ENCODE measurements at regions not wholly inside any gene's neighbourhood (a gene's known extent, or its start where the extent isn't known, plus 50 kb on each side); places are given as distances from the start of the nearest gene placed in this dataset.
"Not testable (repeated sequence)": the region's sequence is repeated elsewhere in the genome, so short reads cannot be mapped to it uniquely, and the experiment has no call there.

DNA sequence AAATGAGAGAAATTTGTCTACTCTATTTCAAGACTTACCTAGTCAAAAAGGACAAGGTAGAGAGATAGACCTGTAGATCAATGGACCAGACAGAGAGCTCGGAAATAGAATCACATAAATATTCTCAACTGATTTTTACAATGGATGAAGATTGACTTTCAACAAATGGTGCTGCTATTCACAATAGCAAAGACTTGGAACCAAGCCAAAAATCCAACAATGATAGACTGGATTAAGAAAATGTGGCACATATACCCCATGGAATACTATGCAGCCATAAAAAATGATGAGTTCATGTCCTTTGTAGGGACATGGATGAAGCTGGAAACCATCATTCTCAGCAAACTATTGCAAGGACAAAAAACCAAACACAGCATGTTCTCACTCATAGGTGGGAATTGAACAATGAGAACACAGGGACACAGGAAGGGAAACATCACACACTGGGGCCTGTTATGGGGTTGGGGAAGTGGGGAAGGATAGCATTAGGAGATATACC lies 1128.2 kb downstream of the UQCRFS1 start:
- DNase-seq (ENCODE audit: low read depth in 2 of 2), result not testable (repeated sequence)

DNA sequence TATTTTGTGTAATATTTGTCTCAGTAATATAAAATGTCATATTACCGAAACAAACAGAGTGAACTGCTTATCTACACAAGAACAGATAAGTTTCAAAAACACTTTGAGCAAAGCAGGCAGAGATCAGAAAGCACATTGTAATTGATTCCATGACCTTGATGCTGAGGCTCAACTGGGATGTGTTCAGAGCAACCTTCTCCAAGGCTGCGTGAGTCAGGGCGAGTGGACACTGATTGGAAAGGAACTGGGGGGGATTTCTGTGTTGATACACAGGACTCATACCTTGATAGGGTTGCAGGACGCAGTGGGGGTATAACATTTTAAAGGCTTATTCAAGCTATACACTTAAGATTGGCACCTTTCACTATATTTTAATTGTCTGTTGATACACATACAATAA lies 1136.3 kb downstream of the UQCRFS1 start:
- no peak for DNase-seq (ENCODE audit: low read depth in 2 of 2)

DNA sequence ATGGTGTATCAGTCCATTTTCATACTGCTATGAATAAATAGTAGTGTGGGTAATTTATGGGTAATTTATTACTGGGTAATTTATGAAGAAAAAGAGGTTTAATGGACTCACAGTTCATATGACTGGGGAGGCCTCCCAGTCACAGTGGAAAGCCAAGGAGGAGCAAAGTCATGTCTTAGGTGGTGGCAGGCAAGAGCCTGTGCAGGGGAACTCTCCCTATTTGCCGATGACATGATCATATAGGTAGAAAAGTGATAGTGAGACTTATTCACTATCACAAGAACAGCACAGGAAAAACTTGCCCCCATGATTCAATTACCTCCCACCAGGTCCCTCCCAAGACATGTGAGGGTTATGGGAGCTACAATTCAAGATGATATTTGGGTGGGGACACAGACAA lies 1137.7 kb downstream of the UQCRFS1 start:
- no peak for DNase-seq (ENCODE audit: low read depth in 2 of 2)

DNA sequence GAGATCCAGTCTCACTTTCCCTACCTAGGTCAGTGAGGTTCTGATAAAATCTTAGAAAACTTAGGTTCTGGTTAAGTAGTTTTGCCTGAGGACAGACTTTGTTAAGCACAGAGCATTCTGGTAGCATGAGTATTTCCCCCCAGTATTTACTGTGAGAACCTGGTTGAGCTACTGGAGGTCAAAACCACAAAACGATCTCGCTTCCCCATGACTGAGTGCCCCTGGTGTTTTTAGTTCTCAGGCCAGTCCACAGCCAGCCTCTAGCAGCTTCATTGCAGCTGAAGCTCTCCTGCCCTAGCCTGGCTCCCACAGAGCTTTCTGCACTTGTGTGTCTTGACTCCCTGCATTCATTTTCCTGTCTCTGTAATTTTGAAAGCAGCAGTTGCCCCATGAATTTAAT lies 1138.2 kb downstream of the UQCRFS1 start:
- DNase-seq (ENCODE audit: low read depth in 2 of 2), result no peak

DNA sequence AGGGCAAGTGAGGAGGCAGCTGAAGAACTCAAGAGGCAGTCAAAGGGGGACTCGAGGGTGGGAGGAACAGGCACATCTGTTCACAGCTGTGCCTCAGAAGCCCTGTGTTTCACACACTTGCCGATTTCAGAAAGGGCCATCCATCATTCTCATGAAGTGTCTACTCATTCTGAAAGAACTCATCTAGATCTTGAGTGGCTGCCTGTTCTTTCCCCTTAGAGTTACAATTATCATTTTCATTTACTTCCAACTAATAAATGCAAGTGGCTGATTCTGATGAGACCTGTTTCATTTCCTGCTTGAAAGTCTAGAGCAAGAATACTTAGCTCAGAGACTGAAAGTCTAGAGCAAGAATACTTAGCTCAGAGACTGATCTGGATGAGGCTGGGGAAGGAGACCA lies 1145.1 kb downstream of the UQCRFS1 start:
- no peak for DNase-seq (ENCODE audit: low read depth in 2 of 2)

DNA sequence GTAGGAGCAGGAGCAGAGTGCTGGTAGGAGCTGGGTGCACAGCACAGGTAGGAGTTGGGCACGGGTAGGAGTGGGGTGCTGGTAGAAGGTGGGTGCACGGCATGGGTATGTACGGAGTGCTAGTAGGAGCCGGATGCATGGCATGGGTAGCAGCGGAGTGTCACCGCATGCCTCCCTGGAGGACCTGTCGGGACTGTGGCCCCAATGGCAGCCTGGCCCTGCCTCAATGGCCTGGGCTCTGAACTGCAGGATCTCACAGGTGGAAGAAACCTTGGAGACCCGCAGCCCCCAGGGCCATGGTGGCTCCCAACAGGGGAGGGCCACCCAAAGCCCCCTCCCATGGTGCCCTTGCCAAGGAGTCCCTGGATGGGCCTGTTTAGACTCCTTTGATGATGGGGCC lies 1146.0 kb downstream of the UQCRFS1 start:
- DNase-seq (ENCODE audit: low read depth in 2 of 2), result no peak

DNA sequence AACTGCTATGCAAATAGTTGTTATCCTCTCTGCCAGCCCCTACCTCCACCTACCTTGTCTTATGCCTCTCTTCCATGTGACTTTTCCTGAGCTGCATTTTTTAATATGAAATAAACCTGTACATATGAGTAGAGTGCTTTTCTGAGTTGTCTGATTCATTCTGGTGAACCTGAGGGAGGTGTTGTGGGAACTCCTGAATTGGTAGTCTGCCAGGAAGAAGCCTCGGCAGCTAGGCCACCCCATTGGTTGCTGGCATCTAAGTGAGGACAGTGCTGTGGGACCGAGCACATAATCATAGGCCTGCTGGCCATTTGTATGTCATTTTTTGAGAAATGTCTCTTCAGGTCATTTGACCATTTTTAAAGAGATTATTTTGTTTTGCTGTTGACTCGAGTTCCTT lies 1146.8 kb downstream of the UQCRFS1 start:
- no peak for DNase-seq (ENCODE audit: low read depth in 2 of 2)

DNA sequence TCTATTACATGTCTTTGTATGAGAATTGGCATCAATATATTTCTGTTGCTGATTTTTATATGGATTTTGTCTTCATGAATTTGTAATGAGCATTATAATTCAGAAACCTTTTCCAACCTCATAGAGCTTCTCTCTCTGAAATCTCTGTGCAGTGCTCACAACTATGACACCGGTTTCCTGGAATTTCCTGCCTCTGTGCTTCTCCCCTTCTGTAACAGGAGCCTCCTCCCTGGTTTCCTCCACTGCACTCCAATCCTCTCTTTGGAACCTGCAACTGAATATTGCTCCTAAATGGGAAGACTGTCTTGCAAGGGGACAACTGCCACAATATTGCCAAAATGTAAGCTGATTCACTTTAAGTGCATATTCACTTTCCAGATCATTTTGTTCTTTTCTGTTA lies 1147.9 kb downstream of the UQCRFS1 start:
- no peak for DNase-seq (ENCODE audit: low read depth in 2 of 2)

DNA sequence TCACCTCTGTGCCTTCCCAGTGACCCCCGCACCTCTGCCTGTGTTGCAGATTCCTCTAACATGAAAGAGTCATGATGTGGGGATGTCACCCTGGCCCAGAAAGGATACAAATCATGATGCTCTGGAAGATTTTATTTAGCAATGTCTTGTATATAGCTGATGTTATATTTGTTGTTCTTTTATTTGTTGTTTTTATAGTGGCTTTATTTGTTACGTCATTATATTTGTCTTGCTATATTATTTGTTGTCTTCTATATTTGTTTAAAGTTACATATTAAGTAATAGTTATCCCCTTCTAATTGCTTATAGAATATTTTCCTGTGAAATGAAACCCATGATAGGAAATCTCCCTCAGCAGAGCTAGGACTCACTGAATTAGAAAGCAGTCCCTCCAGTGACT lies 1149.2 kb downstream of the UQCRFS1 start:
- no peak for DNase-seq (ENCODE audit: low read depth in 2 of 2)

DNA sequence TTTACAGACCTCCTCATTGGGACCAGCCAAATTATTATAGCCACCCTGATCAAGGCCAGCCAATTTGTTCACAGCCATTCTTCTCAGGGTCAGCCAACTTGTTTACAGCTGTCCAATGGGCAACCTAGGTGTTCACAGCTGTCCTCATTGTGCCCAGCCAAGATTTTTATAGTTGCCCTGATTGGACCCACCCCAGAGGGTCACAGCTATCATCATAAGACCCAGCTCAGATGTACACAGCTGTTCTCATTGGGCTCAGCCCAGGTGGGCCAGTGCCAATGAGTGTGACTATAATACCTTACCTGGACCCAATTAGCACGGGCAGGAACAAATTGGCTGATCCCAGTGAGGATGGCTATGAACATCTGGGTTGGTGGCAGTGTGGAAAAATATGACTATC lies 1151.8 kb downstream of the UQCRFS1 start:
- DNase-seq (ENCODE audit: low read depth in 2 of 2), result no peak

DNA sequence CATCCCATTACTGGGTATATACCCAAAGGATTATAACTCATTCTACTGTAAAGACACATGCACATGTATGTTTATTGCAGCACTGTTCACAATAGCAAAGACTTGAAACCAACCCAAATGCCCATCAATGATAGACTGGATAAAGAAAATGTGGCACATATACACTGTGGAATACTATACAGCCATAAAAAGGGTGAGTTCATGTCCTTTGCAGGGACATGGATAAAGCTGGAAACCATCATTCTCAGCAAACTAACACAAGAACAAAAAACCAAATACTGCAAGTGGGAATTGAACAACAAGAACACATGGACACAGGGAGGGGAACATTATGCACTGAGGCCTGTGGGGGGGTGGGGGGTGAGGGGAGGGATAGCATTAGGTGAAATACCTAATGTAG lies 1155.9 kb downstream of the UQCRFS1 start:
- not testable (repeated sequence) for DNase-seq (ENCODE audit: low read depth in 2 of 2)

DNA sequence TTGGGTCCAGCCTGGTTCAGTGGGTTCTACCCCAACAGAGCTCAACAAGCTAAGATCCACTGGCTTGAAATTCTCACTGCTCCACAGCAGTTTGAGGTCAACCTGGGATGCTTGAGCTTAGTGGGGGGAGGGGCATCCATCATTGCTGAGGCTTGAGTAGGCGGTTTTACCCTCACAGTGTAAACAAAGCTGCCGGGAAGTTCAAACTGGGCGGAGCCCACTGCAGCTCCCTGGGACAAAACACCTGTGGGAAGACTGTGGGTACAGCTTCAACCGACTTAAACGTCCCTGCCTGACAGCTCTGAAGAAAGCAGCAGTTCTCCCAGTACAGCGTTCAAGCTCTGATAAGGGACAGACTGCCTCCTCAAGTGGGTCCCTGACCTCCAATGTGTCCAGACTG lies 1161.9 kb downstream of the UQCRFS1 start:
- no peak for DNase-seq (ENCODE audit: low read depth in 2 of 2)

DNA sequence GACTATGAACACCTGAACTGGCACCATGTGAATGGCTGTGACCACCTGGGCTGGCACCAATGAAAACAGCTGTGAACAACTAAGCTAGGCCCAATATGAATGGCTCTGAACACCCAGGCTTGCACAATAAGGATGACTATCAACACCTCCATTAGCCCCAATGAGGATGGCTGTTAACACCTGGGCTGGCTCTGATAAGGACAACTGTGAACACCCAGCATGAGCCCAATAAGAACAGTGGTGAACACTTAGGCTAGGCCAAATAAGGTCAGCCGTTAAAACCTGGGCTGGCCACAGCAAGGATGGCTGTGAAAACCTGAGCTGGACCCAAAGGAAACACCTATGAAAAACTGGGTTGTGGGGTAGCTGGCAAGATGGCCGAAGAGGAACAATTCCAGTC lies 1163.1 kb downstream of the UQCRFS1 start:
- no peak for DNase-seq (ENCODE audit: low read depth in 2 of 2)

DNA sequence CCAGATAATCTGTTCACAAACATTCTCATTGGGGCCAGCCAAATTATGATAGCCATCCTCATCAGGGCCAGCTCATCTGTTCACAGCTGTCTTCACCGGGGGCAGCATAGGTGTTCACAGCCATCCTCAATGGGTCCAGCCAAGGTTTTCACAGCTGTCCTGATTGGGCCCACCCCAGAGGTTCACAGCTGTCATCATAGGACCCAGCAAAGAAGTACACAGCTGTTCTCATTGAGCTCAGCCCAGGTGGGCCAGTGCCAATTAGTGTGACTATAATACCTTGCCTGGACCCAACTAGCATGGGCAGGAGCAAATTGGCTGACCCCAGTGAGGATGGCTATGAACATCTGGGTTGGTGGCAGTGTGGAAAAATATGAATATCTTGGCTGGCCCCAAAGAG lies 1166.0 kb downstream of the UQCRFS1 start:
- DNase-seq (ENCODE audit: low read depth in 2 of 2), result no peak

DNA sequence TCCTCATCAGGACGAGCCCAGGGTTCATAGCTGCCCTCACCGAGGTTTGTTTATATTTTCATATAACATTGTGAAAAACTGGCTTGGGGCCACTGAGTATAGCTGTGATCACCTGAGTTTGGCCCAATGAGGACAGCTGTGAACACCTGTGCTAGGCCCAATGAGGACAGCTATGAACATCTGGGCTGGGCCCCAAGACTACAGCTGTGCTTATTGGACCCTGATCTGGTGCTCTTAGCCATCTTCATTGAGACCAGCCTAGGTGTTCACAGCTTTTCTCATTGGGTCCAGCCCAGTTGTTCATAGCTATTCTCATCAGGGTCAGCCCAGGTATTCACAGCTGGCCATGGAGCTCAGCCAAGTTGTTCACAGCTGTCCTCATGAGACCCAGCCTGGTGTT lies 1167.3 kb downstream of the UQCRFS1 start:
- no peak for DNase-seq (ENCODE audit: low read depth in 2 of 2)

DNA sequence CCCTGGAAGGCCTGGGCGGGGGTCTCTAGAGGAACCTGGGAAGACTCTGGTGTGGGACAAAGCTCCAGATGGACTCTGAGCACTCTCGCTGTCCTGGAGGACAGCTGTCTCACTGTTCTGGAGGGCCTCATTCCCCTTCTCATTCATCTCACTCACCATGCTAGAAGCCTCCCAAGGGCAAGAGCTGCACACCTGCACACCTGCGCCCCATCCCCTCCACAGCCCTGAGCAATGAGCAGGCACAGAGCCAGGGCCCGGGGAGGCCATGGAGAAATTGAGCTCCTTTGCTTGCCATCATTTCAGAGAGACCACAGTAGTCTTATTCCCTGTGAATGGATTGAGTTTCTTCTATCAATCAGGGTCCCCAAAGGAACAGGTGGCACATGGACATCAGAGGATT lies 1168.5 kb downstream of the UQCRFS1 start:
- DNase-seq (ENCODE audit: low read depth in 2 of 2), result no peak

DNA sequence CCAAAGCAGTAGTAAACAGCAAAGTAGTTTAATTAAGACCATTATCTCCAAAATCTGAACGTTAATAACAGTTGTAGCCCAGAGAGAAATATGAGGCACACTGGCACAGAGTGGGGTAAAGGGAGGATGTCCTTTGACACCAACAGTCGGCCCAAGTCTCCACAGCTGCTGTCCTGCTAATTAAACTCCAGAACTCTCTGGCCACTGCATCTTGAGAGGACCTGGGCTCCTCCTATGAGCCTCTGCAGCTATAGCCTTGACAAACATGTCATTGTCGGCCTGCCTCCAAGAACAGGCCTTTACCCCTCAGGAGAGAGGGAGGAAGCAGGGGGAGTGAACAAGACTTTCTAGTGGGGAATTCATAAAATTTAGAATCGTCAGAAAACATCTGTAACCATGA lies 1170.4 kb downstream of the UQCRFS1 start:
- DNase-seq (ENCODE audit: low read depth in 2 of 2), result no peak

DNA sequence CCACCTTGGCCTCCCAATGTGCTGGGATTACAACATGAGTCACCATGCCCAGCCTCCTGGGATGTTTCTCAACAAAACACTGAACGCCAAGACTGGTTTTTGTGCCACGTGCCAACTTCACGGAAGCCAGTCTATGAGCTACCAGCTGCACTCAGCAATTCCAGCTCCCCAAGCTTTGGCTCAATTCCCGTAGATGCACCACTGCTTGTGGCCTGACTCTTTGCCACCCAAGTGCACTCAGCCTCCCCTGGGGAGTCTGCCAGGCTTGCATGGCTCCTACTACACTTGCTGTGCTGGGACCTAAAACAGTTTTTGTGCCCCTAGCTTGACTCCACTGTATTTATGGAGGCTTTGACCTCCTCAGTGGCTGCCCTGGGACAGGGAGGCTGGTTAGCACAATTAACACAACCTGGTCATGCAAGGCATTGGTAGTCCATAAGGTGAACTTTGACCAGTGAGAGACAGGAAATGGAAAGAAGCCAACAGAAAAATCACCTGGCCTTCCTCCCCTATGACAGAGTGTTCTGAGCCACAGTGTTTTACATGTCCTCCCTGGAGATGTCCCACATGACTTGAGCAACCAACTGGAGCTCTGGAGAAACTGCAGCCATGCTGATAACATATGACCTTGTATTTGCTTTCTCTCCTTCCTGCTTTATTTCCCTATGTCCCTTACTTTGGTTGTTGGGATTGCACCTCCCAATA lies 1173.1 kb downstream of the UQCRFS1 start:
- DNase-seq (ENCODE audit: low read depth in 2 of 2), result no peak

DNA sequence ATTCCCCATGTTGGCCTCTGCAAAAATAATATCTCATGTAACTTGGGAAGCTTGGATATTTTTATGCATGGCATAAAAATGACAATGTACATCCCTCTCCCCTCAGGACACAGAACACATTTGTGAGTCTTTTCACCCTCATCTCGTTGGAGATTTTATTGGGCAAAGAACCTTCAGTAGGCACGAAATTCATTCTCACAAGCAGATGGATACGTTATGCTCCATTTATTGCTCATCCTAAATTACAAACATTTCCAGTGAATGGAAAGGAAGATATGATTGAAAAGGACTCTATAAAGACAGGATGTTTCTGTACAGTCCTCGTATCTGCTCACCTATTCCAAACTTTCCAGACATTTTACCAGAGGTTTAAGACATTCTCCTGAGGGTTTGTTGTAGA lies 1175.8 kb downstream of the UQCRFS1 start:
- DNase-seq (ENCODE audit: low read depth in 2 of 2), result no peak

DNA sequence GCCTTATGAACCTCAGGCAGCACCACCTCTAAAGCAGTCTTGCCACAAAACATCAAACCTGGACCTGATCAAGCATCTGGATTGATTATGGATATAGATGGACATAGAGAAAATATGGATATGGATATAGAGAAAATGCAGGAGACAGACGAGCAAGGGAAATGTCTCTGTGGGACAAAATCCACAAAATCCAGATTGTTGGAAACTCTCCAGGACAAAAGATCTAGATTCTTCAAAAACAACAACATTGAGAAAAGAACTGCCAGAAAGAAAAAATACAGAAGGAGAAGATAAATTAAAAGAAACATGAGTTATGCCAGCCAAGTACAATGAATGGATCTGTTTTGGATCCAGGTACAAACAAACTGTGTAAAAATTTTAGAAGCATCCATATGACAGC lies 1176.5 kb downstream of the UQCRFS1 start:
- DNase-seq (ENCODE audit: low read depth in 2 of 2), result no peak

DNA sequence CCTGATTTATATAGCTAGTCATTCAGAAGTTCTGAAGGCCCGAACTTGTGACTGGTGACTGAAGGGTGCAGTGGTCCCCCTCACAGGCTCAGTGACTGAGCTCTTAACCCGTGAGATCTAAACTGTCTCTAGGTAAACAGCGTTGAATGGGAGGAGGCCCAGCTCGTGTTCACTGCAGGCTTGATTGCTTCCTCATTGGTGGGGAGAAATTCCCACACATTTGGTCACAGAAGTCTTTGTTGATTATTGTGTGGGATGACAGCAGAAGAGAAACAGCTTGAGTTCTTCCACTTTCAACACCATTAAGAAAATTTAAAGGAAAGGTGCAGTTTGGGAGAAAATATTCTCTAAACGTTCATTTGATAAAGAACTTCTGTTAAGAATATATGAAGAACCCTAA lies 1178.0 kb downstream of the UQCRFS1 start:
- DNase-seq (ENCODE audit: low read depth in 2 of 2), result no peak

DNA sequence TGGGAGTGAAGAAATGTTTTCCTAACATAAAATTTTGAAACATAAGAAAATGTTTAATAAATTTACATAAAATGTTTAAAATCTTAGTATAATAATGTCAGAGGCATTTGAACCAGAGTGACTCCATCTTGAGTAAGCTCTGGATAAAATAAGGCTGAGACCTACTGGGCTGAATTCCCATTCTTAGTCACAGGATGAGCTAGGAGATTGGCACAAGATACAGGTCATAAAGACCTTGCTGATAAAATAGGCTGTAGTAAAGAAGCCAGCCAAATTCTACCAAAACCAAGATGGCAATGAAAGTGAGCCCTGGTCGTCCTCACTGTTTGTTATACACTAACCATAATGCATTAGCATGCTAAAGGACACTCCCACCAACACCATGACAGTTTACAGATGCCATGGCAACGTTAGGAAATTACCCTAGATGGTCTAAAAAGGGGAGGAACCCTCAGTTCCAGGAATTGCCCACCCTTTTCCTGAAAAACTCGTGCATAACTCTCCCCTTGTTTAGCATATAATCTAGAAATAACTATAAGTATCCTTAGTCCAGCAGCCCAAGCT lies 1184.0 kb downstream of the UQCRFS1 start:
- DNase-seq (ENCODE audit: low read depth in 2 of 2), result no peak

DNA sequence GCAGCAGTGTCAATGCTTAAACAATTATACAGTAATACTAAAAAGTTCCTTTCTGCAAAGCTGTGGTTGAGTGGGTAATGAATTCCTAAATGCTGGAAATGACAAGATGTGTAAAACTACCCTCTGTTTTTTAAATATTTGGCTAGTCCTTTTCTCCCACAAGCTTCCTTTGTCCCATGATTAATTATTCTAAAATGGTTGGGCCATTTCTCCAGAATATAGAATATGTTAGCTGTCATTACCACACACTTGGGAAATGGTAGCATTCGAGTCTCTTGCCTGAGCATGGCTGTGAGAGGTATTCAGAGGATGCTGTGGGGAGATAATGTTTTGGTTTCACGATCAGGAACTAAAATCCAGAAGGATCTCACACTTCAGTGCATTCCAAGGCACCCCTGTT lies 1185.8 kb downstream of the UQCRFS1 start:
- DNase-seq (ENCODE audit: low read depth in 2 of 2), result no peak

DNA sequence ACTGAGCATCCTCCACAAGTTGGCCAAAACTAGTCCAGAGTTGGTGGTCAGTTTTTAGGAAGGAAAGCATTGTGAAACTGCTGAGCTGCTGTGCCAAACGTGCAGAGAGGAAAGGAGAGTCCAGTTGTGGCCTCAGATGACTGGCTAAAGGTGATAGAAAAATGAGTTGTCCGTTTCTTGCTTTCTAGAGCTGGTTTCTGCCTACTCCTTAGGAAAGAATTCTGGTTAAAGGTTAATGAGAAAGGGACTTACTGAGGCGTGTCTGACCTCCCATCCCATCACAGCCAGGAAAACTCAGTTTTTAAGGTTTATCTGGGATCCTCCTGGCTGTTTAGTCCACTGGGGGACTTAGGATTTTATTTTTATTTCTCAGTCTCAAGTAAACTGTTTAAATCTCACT lies 1186.3 kb downstream of the UQCRFS1 start:
- DNase-seq (ENCODE audit: low read depth in 2 of 2), result no peak

Measured in stimulated activated CD4-positive, alpha-beta T cell treated with anti-CD3 and anti-CD28 coated beads, Interleukin-1b, Interleukin-23, amount 100 ng/mL, for 4 hours (primary cell).